ENCODE measurements at regions not wholly inside any gene's neighbourhood (a gene's known extent, or its start where the extent isn't known, plus 50 kb on each side); places are given as distances from the start of the nearest gene placed in this dataset.
"Not testable (repeated sequence)": the region's sequence is repeated elsewhere in the genome, so short reads cannot be mapped to it uniquely, and the experiment has no call there.

GRCh38 chr20:23150304-23151007, 64.3 kb upstream of the CD93 start:
- DNase-seq: no peak

GRCh38 chr20:23149623-23150279, 63.6 kb upstream of the CD93 start:
- no peak for DNase-seq

GRCh38 chr20:23148731-23149570, 62.8 kb upstream of the CD93 start:
- no peak for DNase-seq

GRCh38 chr20:23147964-23148730, 62.0 kb upstream of the CD93 start:
- no peak for DNase-seq

- no peak for DNase-seq
These were observed 61.5 kb upstream of the CD93 start for GRCh38 chr20:23147647-23147963.

- DNase-seq: no peak
These were observed 60.9 kb upstream of the CD93 start for GRCh38 chr20:23146857-23147637.

GRCh38 chr20:23146181-23146580, 60.1 kb upstream of the CD93 start:
- no peak for DNase-seq

- DNase-seq: no peak
These were observed 59.2 kb upstream of the CD93 start for GRCh38 chr20:23145281-23145700.

- DNase-seq: no peak
These were observed 58.7 kb upstream of the CD93 start for GRCh38 chr20:23144856-23145255.

- DNase-seq: no peak
These were observed 58.0 kb upstream of the CD93 start for GRCh38 chr20:23143986-23144690.

- no peak for DNase-seq
These were observed 57.0 kb upstream of the CD93 start for GRCh38 chr20:23143098-23143497.

- DNase-seq: no peak
These were observed 56.3 kb upstream of the CD93 start for GRCh38 chr20:23142162-23143050.

- no peak for DNase-seq
These were observed 55.5 kb upstream of the CD93 start for GRCh38 chr20:23141450-23142161.

GRCh38 chr20:23140991-23141390, 54.9 kb upstream of the CD93 start:
- DNase-seq: no peak

GRCh38 chr20:23139984-23140383, 53.9 kb upstream of the CD93 start:
- DNase-seq: not testable (repeated sequence)

GRCh38 chr20:23139524-23139923, 53.4 kb upstream of the CD93 start:
- DNase-seq: no peak

- DNase-seq: no peak
These were observed 52.6 kb upstream of the CD93 start for GRCh38 chr20:23138682-23139081.

- DNase-seq: no peak
These were observed 52.1 kb upstream of the CD93 start for GRCh38 chr20:23138226-23138625.
